ENCODE measurements at regions not wholly inside any gene's neighbourhood (a gene's known extent, or its start where the extent isn't known, plus 50 kb on each side); places are given as distances from the start of the nearest gene placed in this dataset.

DNA sequence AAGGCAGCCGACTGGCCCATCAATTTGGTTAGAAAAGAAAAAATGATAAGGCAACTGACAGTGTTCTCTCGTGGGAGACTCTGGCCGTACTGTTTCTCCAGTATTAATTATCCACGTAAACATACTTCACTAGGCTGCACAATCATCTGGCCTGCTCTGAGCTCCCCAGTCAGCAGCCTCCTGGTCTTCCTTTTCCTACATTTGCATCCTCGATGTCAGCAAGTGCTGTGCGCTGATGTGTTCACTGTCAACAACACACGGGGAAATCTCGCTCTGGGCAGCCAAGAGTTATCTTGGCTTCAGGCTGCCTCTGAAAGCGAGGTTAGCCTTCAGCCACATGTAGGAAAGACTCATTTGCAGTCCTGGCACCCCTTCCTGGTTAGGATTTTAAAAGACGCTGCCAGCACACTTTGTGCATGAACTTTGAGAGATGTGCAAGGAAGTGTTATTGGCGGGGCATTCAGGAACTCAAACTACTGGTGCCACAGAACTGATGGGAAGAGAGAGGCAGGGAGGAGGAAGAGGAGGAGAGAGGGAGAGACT, 460.5 kb upstream of the ARID1B start:
- Histone ChIP-seq H3K36me3 (no peaks in the 10 kb centered on the region), H3K9me3 (no peaks in the 10 kb centered on the region), H3K27me3 (no peaks in the 10 kb centered on the region), H3K4me3 (ENCODE audit: low read depth, low read length) (no peak overlapping the region), H3K4me1 (no peaks in the 10 kb centered on the region)
- DNase-seq, result no peak
- TF ChIP-seq, protein P1, sequence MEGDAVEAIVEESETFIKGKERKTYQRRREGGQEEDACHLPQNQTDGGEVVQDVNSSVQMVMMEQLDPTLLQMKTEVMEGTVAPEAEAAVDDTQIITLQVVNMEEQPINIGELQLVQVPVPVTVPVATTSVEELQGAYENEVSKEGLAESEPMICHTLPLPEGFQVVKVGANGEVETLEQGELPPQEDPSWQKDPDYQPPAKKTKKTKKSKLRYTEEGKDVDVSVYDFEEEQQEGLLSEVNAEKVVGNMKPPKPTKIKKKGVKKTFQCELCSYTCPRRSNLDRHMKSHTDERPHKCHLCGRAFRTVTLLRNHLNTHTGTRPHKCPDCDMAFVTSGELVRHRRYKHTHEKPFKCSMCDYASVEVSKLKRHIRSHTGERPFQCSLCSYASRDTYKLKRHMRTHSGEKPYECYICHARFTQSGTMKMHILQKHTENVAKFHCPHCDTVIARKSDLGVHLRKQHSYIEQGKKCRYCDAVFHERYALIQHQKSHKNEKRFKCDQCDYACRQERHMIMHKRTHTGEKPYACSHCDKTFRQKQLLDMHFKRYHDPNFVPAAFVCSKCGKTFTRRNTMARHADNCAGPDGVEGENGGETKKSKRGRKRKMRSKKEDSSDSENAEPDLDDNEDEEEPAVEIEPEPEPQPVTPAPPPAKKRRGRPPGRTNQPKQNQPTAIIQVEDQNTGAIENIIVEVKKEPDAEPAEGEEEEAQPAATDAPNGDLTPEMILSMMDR (IDR thresholded peaks at IDR 0.05; ENCODE audit: low read depth, low read length), result no peak

- no peaks in the 10 kb centered on the region for H3K4me1 ChIP-seq
- no peaks in the 10 kb centered on the region for H3K9me3 ChIP-seq
- no peak for DNase-seq
- H3K36me3 ChIP-seq, result no peaks in the 10 kb centered on the region
- no peaks in the 10 kb centered on the region for H3K27me3 ChIP-seq
- TF ChIP-seq, protein P1 (IDR thresholded peaks at IDR 0.05; ENCODE audit: low read depth, low read length), result no peak
- no peak overlapping the region for H3K4me3 ChIP-seq (ENCODE audit: low read depth, low read length)
Measured at GRCh38 chr6:156315146-156315545, 462.0 kb upstream of the ARID1B start.

DNA sequence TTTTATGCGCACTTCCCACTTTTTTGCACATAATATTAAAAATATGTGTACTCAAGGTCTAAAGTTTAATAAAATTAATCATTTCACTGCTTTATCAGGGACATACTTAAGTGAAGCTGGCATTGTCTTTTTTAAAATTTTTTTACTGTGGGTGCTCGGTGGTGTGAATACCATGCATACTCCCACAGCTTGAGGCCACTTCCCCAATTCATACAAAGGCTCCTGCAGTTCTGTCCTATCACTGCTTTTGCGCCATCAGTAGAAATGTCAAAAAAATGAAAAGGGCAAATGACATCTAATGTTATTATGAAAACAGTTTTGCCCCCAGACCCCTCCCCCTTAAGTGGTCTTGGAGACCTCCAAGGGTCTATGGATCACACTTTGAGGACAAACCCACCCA, 464.1 kb upstream of the ARID1B start:
- Histone ChIP-seq H3K4me3 (ENCODE audit: low read depth, low read length) (no peak overlapping the region), H3K4me1 (no peaks in the 10 kb centered on the region), H3K36me3 (no peaks in the 10 kb centered on the region), H3K9me3 (no peaks in the 10 kb centered on the region), H3K27me3 (no peaks in the 10 kb centered on the region)
- TF ChIP-seq, protein P1 (IDR thresholded peaks at IDR 0.05; ENCODE audit: low read depth, low read length), result no peak
- DNase-seq, result no peak

DNA sequence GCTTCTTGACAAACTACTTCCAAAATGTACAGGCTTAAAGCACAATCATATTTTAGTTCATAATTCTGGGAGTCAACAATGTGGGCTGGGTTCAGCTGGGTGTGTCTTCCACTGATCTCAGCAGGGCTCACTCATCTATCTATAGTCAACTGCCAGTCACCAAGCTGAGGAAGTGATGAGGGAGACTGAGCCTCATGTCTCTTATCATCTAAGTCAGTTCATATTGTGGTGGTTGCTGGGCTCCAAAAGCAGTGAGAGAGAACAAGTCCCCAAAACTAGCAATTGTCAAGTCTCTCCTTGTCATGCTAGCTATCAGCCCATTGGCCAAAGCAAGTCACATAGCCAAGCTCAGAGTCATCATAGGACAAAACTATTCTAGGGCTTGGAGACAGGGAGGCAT, 465.9 kb upstream of the ARID1B start:
- H3K4me3 ChIP-seq (ENCODE audit: low read depth, low read length), result no peak overlapping the region
- no peak for DNase-seq
- TF ChIP-seq, protein P1 (IDR thresholded peaks at IDR 0.05; ENCODE audit: low read depth, low read length), result no peak
- H3K27me3 ChIP-seq, result no peaks in the 10 kb centered on the region
- H3K36me3 ChIP-seq, result no peaks in the 10 kb centered on the region
- H3K9me3 ChIP-seq, result no peaks in the 10 kb centered on the region
- no peaks in the 10 kb centered on the region for H3K4me1 ChIP-seq

DNA sequence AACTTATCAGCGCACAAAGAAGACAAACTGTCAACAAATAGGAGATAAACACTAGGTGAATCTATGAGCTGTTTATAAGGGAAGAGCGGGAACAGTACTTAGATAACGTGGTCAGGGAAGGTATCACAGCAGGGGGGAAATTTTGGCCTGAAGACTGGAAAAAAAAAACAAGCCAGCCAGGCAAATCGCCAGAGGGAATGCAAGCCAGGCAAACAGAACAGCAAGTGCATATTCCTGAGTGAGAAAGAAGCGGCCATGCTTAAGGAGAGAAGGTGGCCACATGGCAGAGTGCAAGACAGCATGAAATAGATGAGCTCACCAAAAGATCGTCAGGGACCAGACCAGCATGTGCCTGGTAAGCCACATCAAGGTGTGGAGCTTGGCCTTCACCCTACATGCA, 466.5 kb upstream of the ARID1B start:
- H3K9me3 ChIP-seq, result no peaks in the 10 kb centered on the region
- H3K4me1 ChIP-seq, result no peaks in the 10 kb centered on the region
- no peak for DNase-seq
- H3K27me3 ChIP-seq, result no peaks in the 10 kb centered on the region
- no peak overlapping the region for H3K4me3 ChIP-seq (ENCODE audit: low read depth, low read length)
- TF ChIP-seq, protein P1 (IDR thresholded peaks at IDR 0.05; ENCODE audit: low read depth, low read length), result no peak
- H3K36me3 ChIP-seq, result no peaks in the 10 kb centered on the region

- TF ChIP-seq, protein P1 (IDR thresholded peaks at IDR 0.05; ENCODE audit: low read depth, low read length), result no peak
- no peaks in the 10 kb centered on the region for H3K9me3 ChIP-seq
- DNase-seq, result no peak
- H3K27me3 ChIP-seq, result no peaks in the 10 kb centered on the region
- no peaks in the 10 kb centered on the region for H3K4me1 ChIP-seq
- H3K4me3 ChIP-seq (ENCODE audit: low read depth, low read length), result no peak overlapping the region
- no peaks in the 10 kb centered on the region for H3K36me3 ChIP-seq
Measured at GRCh38 chr6:156309017-156309416, 468.2 kb upstream of the ARID1B start.

Data from BE2C (cell line).